Astrocyte of the cerebellum (primary cell): ENCODE measurements at regions not wholly inside any gene's neighbourhood (a gene's known extent, or its start where the extent isn't known, plus 50 kb on each side); places are given as distances from the start of the nearest gene placed in this dataset.

Source experiments
- DNase-seq: peaks from one replicate; pipeline ENCODE4 v3.0.0-alpha.2; 2011; ENCODE audit warnings: low read depth
- H3K4me3 ChIP-seq: 2 replicates; pipeline ENCODE4 v1.5.1; 2011; ENCODE audit warnings: mild to moderate bottlenecking, low read depth, low read length, moderate library complexity
- CTCF ChIP-seq: IDR thresholded peaks from 2 replicates; pipeline ENCODE4 v1.5.1; 2012; ENCODE audit warnings: low read length, low read depth, moderate library complexity, mild to moderate bottlenecking; ENCODE audit errors: missing control alignments
- in situ Hi-C: cut with HindIII; loops from 2 replicates; pipeline ENCODE4 v1.10.0; 2017; ENCODE audit warnings: low sequenced_read_pairs

- no peak for TF ChIP-seq CTCF
- in situ Hi-C loops: no loop called here
Measured at GRCh38 chr1:81006502-81006901, 794.2 kb upstream of the ADGRL2 start.

GRCh38 chr1:81004011-81004410, 796.7 kb upstream of the ADGRL2 start:
- no peak for TF ChIP-seq CTCF
- no peak overlapping the region for H3K4me3 ChIP-seq
- in situ Hi-C loops: no loop called here
- DNase-seq: no peak

More at GRCh38 chr1:81006502-81006901, 794.2 kb upstream of the ADGRL2 start:
- H3K4me3 ChIP-seq: no peak overlapping the region
- DNase-seq: no peak

GRCh38 chr1:80994934-80995333, 805.8 kb upstream of the ADGRL2 start:
- in situ Hi-C loops: no loop called here
- no peak overlapping the region for H3K4me3 ChIP-seq
- no peak for DNase-seq
- TF ChIP-seq CTCF: no peak

GRCh38 chr1:80994038-80994437, 806.7 kb upstream of the ADGRL2 start:
- DNase-seq: no peak
- in situ Hi-C loops: no loop called here
- TF ChIP-seq CTCF: no peak
- H3K4me3 ChIP-seq: no peak overlapping the region

- no peak overlapping the region for H3K4me3 ChIP-seq
- TF ChIP-seq CTCF: no peak
- no peak for DNase-seq
- in situ Hi-C loops: no loop called here
Measured at GRCh38 chr1:80993154-80993980, 807.4 kb upstream of the ADGRL2 start.

GRCh38 chr1:80989455-80989854, 811.3 kb upstream of the ADGRL2 start:
- in situ Hi-C loops: no loop called here
- DNase-seq: no peak
- no peak overlapping the region for H3K4me3 ChIP-seq
- TF ChIP-seq CTCF: no peak
